Stomach (tissue), 8 donors: ENCODE measurements at regions not wholly inside any gene's neighbourhood (a gene's known extent, or its start where the extent isn't known, plus 50 kb on each side); places are given as distances from the start of the nearest gene placed in this dataset.
"Not testable (repeated sequence)": the region's sequence is repeated elsewhere in the genome, so short reads cannot be mapped to it uniquely, and the experiment has no call there.

Source experiments
- DNase-seq, 2 donors: peaks; one replicate each; pipeline versions ENCODE4 v3.0.0 to v3.0.0-alpha.2; 2013 to 2019
- H3K27ac ChIP-seq, 5 donors: fragments of 200-600 bp in 4 of 5; sonication (generic) in 4 of 5; one replicate each; pipeline ENCODE4 v1.5.1; 2013 to 2019; ENCODE audit warnings: mild to moderate bottlenecking in 1 of 5, moderate library complexity in 1 of 5
- H3K27me3 ChIP-seq, 3 donors: fragments of 200-600 bp; sonication (generic); one replicate each; pipeline ENCODE4 v1.5.1; 2017 to 2019; ENCODE audit warnings: mixed run types in 1 of 3
- H3K36me3 ChIP-seq, 4 donors: fragments of 200-600 bp; sonication (generic); 1 replicate in 3 of 4; 2 replicates in 1 of 4; pipeline ENCODE4 v1.5.1; 2016 to 2019
- H3K4me1 ChIP-seq, 4 donors: fragments of 200-600 bp; sonication (generic); one replicate each; pipeline ENCODE4 v1.5.1; 2016 to 2019
- H3K4me3 ChIP-seq, 4 donors: fragments of 200-600 bp; sonication (generic) in 3 of 4; one replicate each; pipeline ENCODE4 v1.5.1; 2016 to 2019; ENCODE audit warnings: mild to moderate bottlenecking in 1 of 4
- H3K9me3 ChIP-seq, 4 donors: fragments of 200-600 bp; sonication (generic); one replicate each; pipeline ENCODE4 v1.5.1; 2016 to 2019
- CTCF ChIP-seq, 7 experiments: fragments of 450-650 bp in 4 of 7; fragments of 200-600 bp in 3 of 7; sonication (generic) in 3 of 7; IDR thresholded peaks; one replicate each; pipeline ENCODE4 v1.5.1; 2016 to 2019; ENCODE audit warnings: antibody characterized with exemption in 7 of 7, control low read depth in 2 of 7, mild to moderate bottlenecking in 1 of 7
- EP300 ChIP-seq: sonication (generic); formaldehyde crosslinking; IDR thresholded peaks from one replicate; pipeline ENCODE4 v1.6.1; 2017; ENCODE audit warnings: antibody characterized with exemption
- POLR2A ChIP-seq, 4 donors: fragments of 450-650 bp; IDR thresholded peaks; one replicate each; pipeline ENCODE4 v1.6.1; 2016; ENCODE audit warnings: antibody characterized with exemption in 4 of 4, control low read depth in 2 of 4, mild to moderate bottlenecking in 1 of 4, moderate library complexity in 1 of 4
- POLR2AphosphoS5 ChIP-seq, 3 donors: sonication (generic); formaldehyde crosslinking; IDR thresholded peaks; one replicate each; pipeline ENCODE4 v1.6.1; 2016; ENCODE audit warnings: antibody characterized with exemption in 3 of 3
- WGBS, 5 donors: extraction: QIAGEN DNeasy Blood & Tissue Kit in 3 of 5; methylation state at CpG; one replicate each; pipeline versions ENCODE4 v1.1.5 to v1.1.7; 2013 to 2018; 5-methylcytosine and 5-hydroxymethylcytosine counted together
- intact Hi-C: fragments of 100-400 bp; cut with DNase I; formaldehyde crosslinking; loops from one replicate; pipeline ENCODE4 v1.15.1; 2023; ENCODE audit warnings: low total_unique reads
- donor health status: healthy with polysubstance abuse.
- donor health status: Bipolar disorder and iron deficiency.
- donor health status: healthy.

GRCh38 chr10:124322191-124322980 lies 96.3 kb downstream of the OAT start:
- H3K9me3 ChIP-seq = no peaks in the 10 kb centered on the region
- no peaks in the 10 kb centered on the region for H3K27me3 ChIP-seq
- intact Hi-C loops = no loop called here
- H3K4me3 ChIP-seq = no peak overlapping the region
- no peaks in the 10 kb centered on the region for H3K36me3 ChIP-seq
- H3K27ac ChIP-seq = no peak overlapping the region
- DNase-seq = no peak
- WGBS, 5 donors = 72 to 84% (median 76%) methylated on average over 14 to 18 of the region's 18 CpGs
- no peaks in the 10 kb centered on the region for H3K4me1 ChIP-seq
- no peak for TF ChIP-seq CTCF (IDR thresholded peaks at IDR 0.05)
- no peak for TF ChIP-seq POLR2AphosphoS5 (IDR thresholded peaks at IDR 0.05)
- TF ChIP-seq POLR2A (IDR thresholded peaks at IDR 0.05) = no peak
- no peak for TF ChIP-seq EP300

- Histone ChIP-seq H3K27me3 (no peaks in the 10 kb centered on the region), H3K27ac (no peak overlapping the region), H3K9me3 (no peaks in the 10 kb centered on the region), H3K4me1 (no peaks in the 10 kb centered on the region), H3K4me3 (no peak overlapping the region), H3K36me3 (no peaks in the 10 kb centered on the region)
- intact Hi-C loops = no loop called here
- whole genome bisulfite sequencing, 5 donors = 87 to 91% (median 89%) methylated on average over 19 of the region's 19 CpGs
- DNase-seq = no peak
- no peak for TF ChIP-seq POLR2AphosphoS5 (IDR thresholded peaks at IDR 0.05)
- no peak for TF ChIP-seq EP300
- TF ChIP-seq CTCF (IDR thresholded peaks at IDR 0.05) = no peak
- no peak for TF ChIP-seq POLR2A (IDR thresholded peaks at IDR 0.05)
These were observed 97.2 kb downstream of the OAT start for GRCh38 chr10:124321433-124322089.

GRCh38 chr10:124320778-124321432 lies 97.8 kb downstream of the OAT start:
- Histone ChIP-seq H3K36me3 (no peaks in the 10 kb centered on the region), H3K9me3 (no peaks in the 10 kb centered on the region), H3K27me3 (no peaks in the 10 kb centered on the region), H3K27ac (no peak overlapping the region), H3K4me1 (no peaks in the 10 kb centered on the region), H3K4me3 (no peak overlapping the region)
- no peak for DNase-seq
- TF ChIP-seq CTCF (IDR thresholded peaks at IDR 0.05) (no peak), EP300 (no peak), POLR2AphosphoS5 (IDR thresholded peaks at IDR 0.05) (no peak), POLR2A (IDR thresholded peaks at IDR 0.05) (no peak)
- intact Hi-C loops = no loop called here
- WGBS, 5 donors = 83 to 88% (median 87%) methylated on average over 15 of the region's 15 CpGs

- peak in 1 of 2 donors; percentile 15 for DNase-seq
- no peaks in the 10 kb centered on the region for H3K27me3 ChIP-seq
- H3K36me3 ChIP-seq = no peaks in the 10 kb centered on the region
- intact Hi-C loops = no loop called here
- no peaks in the 10 kb centered on the region for H3K4me1 ChIP-seq
- 52 to 87% (median 83%) methylated on average over 2 to 3 of the region's 3 CpGs for WGBS, 5 donors
- H3K9me3 ChIP-seq = no peaks in the 10 kb centered on the region
- no peak for TF ChIP-seq CTCF (IDR thresholded peaks at IDR 0.05)
- TF ChIP-seq POLR2AphosphoS5 (IDR thresholded peaks at IDR 0.05) = no peak
- no peak for TF ChIP-seq EP300
- TF ChIP-seq POLR2A (IDR thresholded peaks at IDR 0.05) = no peak
- H3K27ac ChIP-seq = no peak overlapping the region
- no peak overlapping the region for H3K4me3 ChIP-seq
These were observed 98.8 kb downstream of the OAT start for GRCh38 chr10:124319926-124320391.

GRCh38 chr10:124319520-124319919 lies 99.2 kb downstream of the OAT start:
- H3K4me3 ChIP-seq, H3K27ac ChIP-seq, H3K9me3 ChIP-seq, DNase-seq, H3K27me3 ChIP-seq, H3K36me3 ChIP-seq, H3K4me1 ChIP-seq, intact Hi-C loops: not testable (repeated sequence)
